ENCODE measurements at regions not wholly inside any gene's neighbourhood (a gene's known extent, or its start where the extent isn't known, plus 50 kb on each side); places are given as distances from the start of the nearest gene placed in this dataset.

- no peak for TF ChIP-seq CTCF (IDR thresholded peaks at IDR 0.05; ENCODE audit: unreplicated experiment)
- peaks cover 3% of the 10 kb centered on the region for H3K4me1 Mint-ChIP-seq (ENCODE audit: low read depth)
- H3K36me3 Mint-ChIP-seq (ENCODE audit: insufficient read depth): no peaks in the 10 kb centered on the region
- DNase-seq (ENCODE audit: low spot score, unreplicated experiment): no peak
- no peak overlapping the region for H3K4me3 Mint-ChIP-seq (ENCODE audit: low read depth)
- H3K27me3 Mint-ChIP-seq: no peaks in the 10 kb centered on the region
- H3K9me3 Mint-ChIP-seq (ENCODE audit: low read depth): no peaks in the 10 kb centered on the region
- no peak overlapping the region for H3K27ac Mint-ChIP-seq
Observed at GRCh38 chr7:116398672-116399071, 100.9 kb upstream of the CAV2 start.

- Mint-ChIP-seq H3K27me3 (no peaks in the 10 kb centered on the region), H3K4me1 (ENCODE audit: low read depth) (peaks cover 7% of the 10 kb centered on the region), H3K36me3 (ENCODE audit: insufficient read depth) (no peaks in the 10 kb centered on the region), H3K27ac (no peak overlapping the region), H3K4me3 (ENCODE audit: low read depth) (no peak overlapping the region), H3K9me3 (ENCODE audit: low read depth) (no peaks in the 10 kb centered on the region)
- no peak for TF ChIP-seq CTCF (IDR thresholded peaks at IDR 0.05; ENCODE audit: unreplicated experiment)
- DNase-seq (ENCODE audit: low spot score, unreplicated experiment): no peak
Observed at GRCh38 chr7:116399819-116400218, 99.7 kb upstream of the CAV2 start.

- no peak overlapping the region for H3K27ac Mint-ChIP-seq
- peaks cover 4% of the 10 kb centered on the region for H3K4me1 Mint-ChIP-seq (ENCODE audit: low read depth)
- H3K36me3 Mint-ChIP-seq (ENCODE audit: insufficient read depth): no peaks in the 10 kb centered on the region
- no peaks in the 10 kb centered on the region for H3K9me3 Mint-ChIP-seq (ENCODE audit: low read depth)
- no peaks in the 10 kb centered on the region for H3K27me3 Mint-ChIP-seq
- no peak overlapping the region for H3K4me3 Mint-ChIP-seq (ENCODE audit: low read depth)
- TF ChIP-seq CTCF (IDR thresholded peaks at IDR 0.05; ENCODE audit: unreplicated experiment): no peak
- DNase-seq (ENCODE audit: low spot score, unreplicated experiment): no peak
Observed at GRCh38 chr7:116400522-116400921, 99.0 kb upstream of the CAV2 start.

GRCh38 chr7:116401711-116402110 is 97.8 kb upstream of the CAV2 start:
- Mint-ChIP-seq H3K36me3 (ENCODE audit: insufficient read depth) (no peaks in the 10 kb centered on the region), H3K27ac (no peak overlapping the region), H3K27me3 (no peaks in the 10 kb centered on the region), H3K4me1 (ENCODE audit: low read depth) (peaks cover 4% of the 10 kb centered on the region), H3K9me3 (ENCODE audit: low read depth) (no peaks in the 10 kb centered on the region), H3K4me3 (ENCODE audit: low read depth) (no peak overlapping the region)
- DNase-seq (ENCODE audit: low spot score, unreplicated experiment): no peak
- no peak for TF ChIP-seq CTCF (IDR thresholded peaks at IDR 0.05; ENCODE audit: unreplicated experiment)

- no peaks in the 10 kb centered on the region for H3K27me3 Mint-ChIP-seq
- H3K4me3 Mint-ChIP-seq (ENCODE audit: low read depth): no peak overlapping the region
- no peak for TF ChIP-seq CTCF (IDR thresholded peaks at IDR 0.05; ENCODE audit: unreplicated experiment)
- no peak overlapping the region for H3K27ac Mint-ChIP-seq
- DNase-seq (ENCODE audit: low spot score, unreplicated experiment): no peak
- H3K36me3 Mint-ChIP-seq (ENCODE audit: insufficient read depth): no peaks in the 10 kb centered on the region
- H3K4me1 Mint-ChIP-seq (ENCODE audit: low read depth): peaks cover 4% of the 10 kb centered on the region
- peaks cover 2% of the 10 kb centered on the region for H3K9me3 Mint-ChIP-seq (ENCODE audit: low read depth)
Observed at GRCh38 chr7:116403265-116403664, 96.3 kb upstream of the CAV2 start.
